NB4 (cell line): ENCODE measurements at regions not wholly inside any gene's neighbourhood (a gene's known extent, or its start where the extent isn't known, plus 50 kb on each side); places are given as distances from the start of the nearest gene placed in this dataset.

ENCODE experiments used
- CTCF ChIP-seq: IDR thresholded peaks from one replicate; pipeline ENCODE4 v1.5.1; 2012; ENCODE audit warnings: low read depth, low read length
- MAX ChIP-seq: IDR thresholded peaks from 2 replicates; pipeline ENCODE4 v1.6.1; 2011; ENCODE audit warnings: low read depth, low read length
- MYC ChIP-seq: IDR thresholded peaks from 2 replicates; pipeline ENCODE4 v1.6.1; 2011; ENCODE audit warnings: low read depth, low read length
- POLR2A ChIP-seq: IDR thresholded peaks from 2 replicates; pipeline ENCODE4 v1.6.1; 2011; ENCODE audit warnings: mild to moderate bottlenecking; ENCODE audit not compliant: insufficient read length; ENCODE audit errors: extremely low read depth

- TF ChIP-seq POLR2A (no peak), CTCF (no peak), MAX (no peak), MYC (no peak)
These were observed 117.8 kb upstream of the NXT1 start for GRCh38 chr20:23232679-23233308.
